MM.1S (cell line): ENCODE measurements at regions not wholly inside any gene's neighbourhood (a gene's known extent, or its start where the extent isn't known, plus 50 kb on each side); places are given as distances from the start of the nearest gene placed in this dataset.

ENCODE experiments used
- DNase-seq: peaks from one replicate; pipeline ENCODE4 v3.0.0-alpha.2; 2015
- H2AFZ ChIP-seq: fragments of 300-600 bp; sonication (generic); 2 replicates; pipeline ENCODE4 v1.6.0; 2016; ENCODE audit warnings: antibody characterized with exemption, low read length
- H3F3A ChIP-seq: fragments of 300-600 bp; sonication (generic); 2 replicates; pipeline ENCODE4 v1.6.1; 2016; ENCODE audit warnings: mild to moderate bottlenecking, antibody characterized with exemption, low read length, moderate library complexity, mixed read lengths; ENCODE audit not compliant: insufficient read depth
- H3K27ac ChIP-seq: fragments of 300-600 bp; sonication (generic); 2 replicates; pipeline ENCODE4 v1.5.1; 2016; ENCODE audit warnings: mild to moderate bottlenecking, low read length
- H3K27me3 ChIP-seq: fragments of 300-600 bp; sonication (generic); replicated peaks from 2 replicates; pipeline ENCODE4 v1.6.0; 2016; ENCODE audit warnings: low read length; ENCODE audit not compliant: insufficient read depth
- H3K36me3 ChIP-seq: fragments of 300-600 bp; sonication (generic); replicated peaks from 2 replicates; pipeline ENCODE4 v1.6.1; 2016; ENCODE audit warnings: mild to moderate bottlenecking, low read length, mixed read lengths; ENCODE audit not compliant: insufficient read depth
- H3K4me1 ChIP-seq: fragments of 300-600 bp; sonication (generic); 2 replicates; pipeline ENCODE4 v1.6.1; 2016; ENCODE audit warnings: low read length, mixed read lengths
- H3K4me2 ChIP-seq: fragments of 300-600 bp; sonication (generic); 2 replicates; pipeline ENCODE4 v1.6.0; 2016; ENCODE audit warnings: low read depth, low read length
- H3K4me3 ChIP-seq: fragments of 300-600 bp; sonication (generic); 2 replicates; pipeline ENCODE4 v1.5.1; 2016; ENCODE audit warnings: low read length, mixed read lengths
- H3K79me2 ChIP-seq: fragments of 300-600 bp; sonication (generic); 2 replicates; pipeline ENCODE4 v1.6.1; 2016; ENCODE audit warnings: mixed run types, low read length, mixed read lengths
- H3K9ac ChIP-seq: fragments of 300-600 bp; sonication (generic); 2 replicates; pipeline ENCODE4 v1.6.1; 2016; ENCODE audit warnings: low read length, mixed read lengths
- H3K9me2 ChIP-seq: fragments of 300-600 bp; sonication (generic); replicated peaks from 2 replicates; pipeline ENCODE4 v1.6.1; 2016; ENCODE audit warnings: mild to moderate bottlenecking, low read length, mixed read lengths; ENCODE audit not compliant: insufficient read depth
- H3K9me3 ChIP-seq: fragments of 300-600 bp; sonication (generic); replicated peaks from 2 replicates; pipeline ENCODE4 v1.6.1; 2016; ENCODE audit warnings: mild to moderate bottlenecking, low read length, mixed read lengths; ENCODE audit not compliant: insufficient read depth
- H4K20me1 ChIP-seq: fragments of 300-600 bp; sonication (generic); 2 replicates; pipeline ENCODE4 v1.6.1; 2016; ENCODE audit warnings: mild to moderate bottlenecking, low read length, moderate library complexity, mixed read lengths; ENCODE audit not compliant: insufficient read depth
- CTCF ChIP-seq: fragments of 300-600 bp; sonication (generic); IDR thresholded peaks from 2 replicates; pipeline ENCODE4 v1.5.1; 2016; ENCODE audit warnings: antibody characterized with exemption, low read length, mixed read lengths
- EZH2 ChIP-seq: fragments of 300-600 bp; sonication (generic); optimal IDR thresholded peaks from 2 replicates; pipeline ENCODE3; 2017; ENCODE audit warnings: low read depth, mild to moderate bottlenecking, antibody characterized with exemption, low read length, mixed read lengths
- EZH2phosphoT487 ChIP-seq: fragments of 300-600 bp; sonication (generic); IDR thresholded peaks from 2 replicates; pipeline ENCODE4 v1.6.1; 2018; ENCODE audit warnings: antibody characterized with exemption, low read length

GRCh38 chr16:52089476-52089875, 457.5 kb downstream of the TOX3 start:
- DNase-seq, result no peak

GRCh38 chr16:52086901-52087300, 460.0 kb downstream of the TOX3 start:
- Histone ChIP-seq H3K4me1 (no peaks in the 10 kb centered on the region), H2AFZ (no peak overlapping the region), H3F3A (no peaks in the 10 kb centered on the region), H3K9ac (no peak overlapping the region), H3K9me3 (no peaks in the 10 kb centered on the region), H3K27ac (no peak overlapping the region), H3K36me3 (no peaks in the 10 kb centered on the region), H3K9me2 (no peaks in the 10 kb centered on the region), H3K27me3 (no peaks in the 10 kb centered on the region), H3K79me2 (no peaks in the 10 kb centered on the region), H3K4me2 (no peak overlapping the region), H3K4me3 (no peak overlapping the region), H4K20me1 (no peaks in the 10 kb centered on the region)
- TF ChIP-seq EZH2 (no peak), EZH2phosphoT487 (no peak), CTCF (no peak)
- DNase-seq, result no peak

More at GRCh38 chr16:52089476-52089875, 457.5 kb downstream of the TOX3 start:
- Histone ChIP-seq H3K79me2 (no peaks in the 10 kb centered on the region), H3K4me2 (no peak overlapping the region), H4K20me1 (no peaks in the 10 kb centered on the region), H3K9me2 (no peaks in the 10 kb centered on the region), H3F3A (no peaks in the 10 kb centered on the region), H3K9ac (no peak overlapping the region), H3K27ac (no peak overlapping the region), H3K27me3 (no peaks in the 10 kb centered on the region), H3K4me1 (no peaks in the 10 kb centered on the region), H3K4me3 (no peak overlapping the region), H3K9me3 (no peaks in the 10 kb centered on the region), H3K36me3 (no peaks in the 10 kb centered on the region), H2AFZ (no peak overlapping the region)
- no peak for TF ChIP-seq EZH2
- TF ChIP-seq CTCF, result no peak
- no peak for TF ChIP-seq EZH2phosphoT487

GRCh38 chr16:52078716-52079655, 468.0 kb downstream of the TOX3 start:
- Histone ChIP-seq H3K9me2 (no peaks in the 10 kb centered on the region), H3K4me2 (no peak overlapping the region), H3K4me1 (no peaks in the 10 kb centered on the region), H3K27ac (no peak overlapping the region), H2AFZ (no peak overlapping the region), H3K79me2 (no peaks in the 10 kb centered on the region), H3K9ac (no peak overlapping the region), H3F3A (no peaks in the 10 kb centered on the region), H3K36me3 (no peaks in the 10 kb centered on the region), H4K20me1 (no peaks in the 10 kb centered on the region), H3K4me3 (no peak overlapping the region), H3K27me3 (no peaks in the 10 kb centered on the region), H3K9me3 (no peaks in the 10 kb centered on the region)
- no peak for DNase-seq
- TF ChIP-seq CTCF (no peak), EZH2phosphoT487 (no peak), EZH2 (no peak)
